Muscle layer of colon (tissue), 2 donors: ENCODE measurements at regions not wholly inside any gene's neighbourhood (a gene's known extent, or its start where the extent isn't known, plus 50 kb on each side); places are given as distances from the start of the nearest gene placed in this dataset.

Source experiments
- H3K27ac ChIP-seq: one replicate; pipeline ENCODE4 v1.7.0; 2013; ENCODE audit warnings: low read depth, mild to moderate bottlenecking, low read length, moderate library complexity
- H3K27me3 ChIP-seq, 2 donors: one replicate each; pipeline ENCODE4 v1.7.0; 2013; ENCODE audit warnings: low read length in 2 of 2, mild to moderate bottlenecking in 2 of 2; ENCODE audit not compliant: insufficient read depth in 2 of 2, control insufficient read depth in 1 of 2
- H3K36me3 ChIP-seq: one replicate; pipeline ENCODE4 v1.7.0; 2013; ENCODE audit warnings: mild to moderate bottlenecking, low read length; ENCODE audit not compliant: insufficient read depth
- H3K4me1 ChIP-seq: one replicate; pipeline ENCODE4 v1.7.0; 2013; ENCODE audit warnings: mild to moderate bottlenecking, low read length; ENCODE audit not compliant: insufficient read depth
- H3K4me3 ChIP-seq, 2 donors: one replicate each; pipeline ENCODE4 v1.7.0; 2013; ENCODE audit warnings: low read length in 2 of 2, low read depth in 1 of 2, mild to moderate bottlenecking in 1 of 2, moderate library complexity in 1 of 2
- H3K9ac ChIP-seq: one replicate; pipeline ENCODE4 v1.7.0; 2013; ENCODE audit warnings: low read length
- H3K9me3 ChIP-seq: one replicate; pipeline ENCODE4 v1.7.0; 2013; ENCODE audit warnings: mild to moderate bottlenecking, low read length
- donor health status: abdominal sarcoma.
- donor health status: Adenocarcinoma of cecum.

DNA sequence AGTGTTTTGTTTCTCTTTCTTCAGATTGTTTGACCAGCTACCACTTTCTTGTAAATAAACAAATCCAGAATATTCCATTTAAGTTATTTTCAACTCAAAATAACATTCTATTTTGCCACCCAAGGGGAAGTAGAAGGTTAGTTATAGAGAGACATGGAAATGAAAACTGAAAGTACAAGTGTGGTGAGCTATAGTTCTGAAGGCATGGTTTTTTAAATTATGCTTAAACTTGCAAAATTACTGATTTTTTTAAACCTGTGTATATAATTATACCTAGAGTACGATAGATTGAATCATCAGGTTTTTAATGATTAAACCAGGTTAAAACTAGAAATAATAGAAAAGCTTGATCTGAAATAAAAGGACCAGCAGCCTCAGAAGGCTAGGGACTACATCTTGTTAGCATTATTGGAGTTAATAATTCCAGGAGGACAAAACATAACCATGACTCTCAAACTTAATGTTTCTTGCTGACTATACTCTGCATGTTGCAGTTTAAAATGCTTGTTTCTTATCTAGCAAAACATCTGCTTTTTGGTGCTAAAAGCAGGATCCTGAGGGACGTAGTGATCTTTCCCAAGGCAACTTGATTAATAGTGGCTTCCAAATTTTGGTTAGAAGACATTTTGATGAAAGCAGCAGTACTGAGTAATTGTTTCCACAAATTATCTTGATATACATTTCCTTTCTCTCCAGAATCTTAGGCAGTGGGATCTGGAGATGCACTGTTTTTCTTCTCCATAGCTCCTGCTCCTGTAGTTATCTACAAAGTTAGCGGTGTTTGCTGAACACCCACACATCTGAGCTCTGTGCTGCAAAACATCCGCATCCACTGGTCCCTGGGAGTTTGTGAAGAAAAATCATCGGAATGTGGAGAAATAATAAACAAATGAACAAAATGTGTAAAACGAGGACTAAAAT is 327.2 kb upstream of the PKDCC start:
- no peak overlapping the region for H3K27ac ChIP-seq
- peak overlapping the region in 1 of 2 donors; percentile 41 for H3K4me3 ChIP-seq
- H3K36me3 ChIP-seq, result no peaks in the 10 kb centered on the region

GRCh38 chr2:41722668-41723369 is 325.0 kb upstream of the PKDCC start:
- H3K36me3 ChIP-seq, result no peaks in the 10 kb centered on the region
- no peak overlapping the region for H3K27ac ChIP-seq
- no peaks in the 10 kb centered on the region for H3K9me3 ChIP-seq
- no peaks in the 10 kb centered on the region for H3K27me3 ChIP-seq
- H3K4me1 ChIP-seq, result no peaks in the 10 kb centered on the region
- H3K4me3 ChIP-seq, result no peak overlapping the region
- H3K9ac ChIP-seq, result no peak overlapping the region

More for the DNA sequence above, 327.2 kb upstream of the PKDCC start:
- no peak overlapping the region for H3K9ac ChIP-seq
- H3K4me1 ChIP-seq, result no peaks in the 10 kb centered on the region
- no peaks in the 10 kb centered on the region for H3K9me3 ChIP-seq
- no peaks in the 10 kb centered on the region for H3K27me3 ChIP-seq

- Histone ChIP-seq H3K9ac (no peak overlapping the region), H3K27me3 (no peaks in the 10 kb centered on the region), H3K36me3 (no peaks in the 10 kb centered on the region), H3K4me1 (no peaks in the 10 kb centered on the region), H3K9me3 (no peaks in the 10 kb centered on the region), H3K27ac (no peak overlapping the region), H3K4me3 (no peak overlapping the region)
Observed at GRCh38 chr2:41723526-41723925, 324.3 kb upstream of the PKDCC start.

GRCh38 chr2:41724465-41724864 is 323.4 kb upstream of the PKDCC start:
- Histone ChIP-seq H3K27ac (no peak overlapping the region), H3K27me3 (no peaks in the 10 kb centered on the region), H3K4me1 (no peaks in the 10 kb centered on the region), H3K9ac (no peak overlapping the region), H3K36me3 (no peaks in the 10 kb centered on the region), H3K9me3 (no peaks in the 10 kb centered on the region), H3K4me3 (no peak overlapping the region)

DNA sequence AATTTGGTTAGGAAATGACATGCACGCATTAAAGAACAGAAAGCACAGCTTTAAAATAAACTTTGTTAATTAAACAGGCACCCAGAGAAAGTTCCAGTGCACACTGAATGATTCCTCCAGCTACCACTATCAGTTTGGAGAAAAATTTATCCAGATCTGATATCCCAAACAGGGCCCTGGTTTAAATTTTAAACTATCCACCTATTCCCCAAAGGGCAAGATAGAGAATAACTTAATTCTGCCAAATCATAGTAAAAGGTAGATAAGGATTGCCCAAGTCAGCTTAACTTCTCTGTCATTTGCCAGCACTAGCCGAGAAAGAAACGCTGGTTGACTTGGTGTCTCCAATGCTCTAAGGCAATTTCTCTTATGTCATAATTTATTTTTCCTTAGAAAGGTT is 321.9 kb upstream of the PKDCC start:
- Histone ChIP-seq H3K4me3 (no peak overlapping the region), H3K27ac (no peak overlapping the region), H3K9me3 (no peaks in the 10 kb centered on the region), H3K27me3 (no peaks in the 10 kb centered on the region), H3K36me3 (no peaks in the 10 kb centered on the region), H3K9ac (no peak overlapping the region), H3K4me1 (no peaks in the 10 kb centered on the region)

DNA sequence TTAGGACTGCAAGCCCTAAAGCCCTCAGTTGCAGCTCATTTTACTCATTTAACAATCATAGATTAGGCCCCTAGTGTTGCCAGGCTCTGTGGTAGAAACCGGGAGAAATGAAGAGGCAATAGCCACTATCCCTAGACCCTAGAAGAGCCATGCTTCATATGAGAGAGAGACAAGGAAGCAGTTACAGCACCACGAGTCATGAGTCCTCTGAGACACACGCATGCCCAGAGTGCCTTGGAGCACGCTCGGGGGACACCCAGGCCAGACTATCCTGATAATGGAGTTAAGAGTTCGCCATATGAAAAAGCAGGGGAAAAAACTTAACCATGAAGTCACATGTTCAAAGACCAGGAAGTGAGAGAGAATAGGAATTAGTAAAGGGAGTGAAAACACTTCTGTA is 321.5 kb upstream of the PKDCC start:
- H3K27me3 ChIP-seq, result no peaks in the 10 kb centered on the region
- no peaks in the 10 kb centered on the region for H3K9me3 ChIP-seq
- no peak overlapping the region for H3K9ac ChIP-seq
- no peak overlapping the region for H3K27ac ChIP-seq
- no peaks in the 10 kb centered on the region for H3K36me3 ChIP-seq
- no peaks in the 10 kb centered on the region for H3K4me1 ChIP-seq
- no peak overlapping the region for H3K4me3 ChIP-seq

- Histone ChIP-seq H3K27me3 (no peaks in the 10 kb centered on the region), H3K36me3 (no peaks in the 10 kb centered on the region), H3K9ac (no peak overlapping the region), H3K27ac (no peak overlapping the region), H3K4me1 (no peaks in the 10 kb centered on the region), H3K4me3 (no peak overlapping the region), H3K9me3 (no peaks in the 10 kb centered on the region)
Observed at GRCh38 chr2:41727152-41727551, 320.7 kb upstream of the PKDCC start.

DNA sequence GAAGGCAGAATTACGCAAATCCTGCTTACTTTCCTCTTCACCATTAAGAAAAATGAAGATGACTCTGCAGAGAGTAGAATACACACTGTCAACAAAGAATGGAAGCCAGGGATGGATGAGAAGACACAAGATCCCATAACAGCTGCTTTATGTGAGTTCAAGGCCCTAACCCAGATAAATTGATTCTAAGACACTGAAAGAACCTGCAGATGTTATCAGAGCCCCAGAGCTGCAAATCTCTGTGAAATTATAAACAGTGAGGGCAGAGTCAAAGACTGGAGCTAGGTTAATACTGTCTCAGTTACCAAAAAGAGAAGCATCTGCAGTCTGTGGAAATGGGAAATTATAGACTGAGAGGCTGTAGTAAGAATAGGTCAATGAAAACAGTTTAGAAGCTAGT is 320.1 kb upstream of the PKDCC start:
- Histone ChIP-seq H3K9ac (no peak overlapping the region), H3K4me1 (no peaks in the 10 kb centered on the region), H3K4me3 (no peak overlapping the region), H3K27ac (no peak overlapping the region), H3K36me3 (no peaks in the 10 kb centered on the region), H3K9me3 (no peaks in the 10 kb centered on the region), H3K27me3 (no peaks in the 10 kb centered on the region)

DNA sequence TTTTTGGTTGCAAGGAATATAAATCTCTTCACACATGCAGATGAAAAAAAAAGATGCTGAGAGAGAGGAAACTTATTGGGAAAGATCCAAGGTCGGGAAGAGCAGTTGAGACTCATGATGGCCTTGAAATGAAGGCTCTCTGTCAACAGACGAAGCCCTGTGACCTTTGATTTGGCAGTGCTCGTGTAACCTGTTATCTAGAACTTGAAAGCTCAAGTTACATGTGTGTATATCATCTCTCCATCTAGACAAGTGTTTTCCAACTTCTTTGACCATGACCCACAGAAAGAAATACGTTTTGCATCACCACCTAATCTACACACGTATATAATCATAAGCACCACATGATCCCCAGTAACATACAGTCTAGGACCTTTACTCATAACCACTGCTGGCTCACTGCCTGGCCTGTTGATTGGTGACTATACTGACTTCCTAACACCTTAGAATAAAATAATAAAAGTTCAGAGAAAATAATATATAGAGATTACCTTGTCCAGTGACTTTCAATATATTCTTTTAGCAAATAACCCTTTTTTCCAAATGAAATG is 319.0 kb upstream of the PKDCC start:
- no peak overlapping the region for H3K9ac ChIP-seq
- H3K27ac ChIP-seq, result no peak overlapping the region
- H3K9me3 ChIP-seq, result no peaks in the 10 kb centered on the region
- H3K4me1 ChIP-seq, result no peaks in the 10 kb centered on the region
- no peak overlapping the region for H3K4me3 ChIP-seq
- H3K36me3 ChIP-seq, result no peaks in the 10 kb centered on the region
- no peaks in the 10 kb centered on the region for H3K27me3 ChIP-seq

DNA sequence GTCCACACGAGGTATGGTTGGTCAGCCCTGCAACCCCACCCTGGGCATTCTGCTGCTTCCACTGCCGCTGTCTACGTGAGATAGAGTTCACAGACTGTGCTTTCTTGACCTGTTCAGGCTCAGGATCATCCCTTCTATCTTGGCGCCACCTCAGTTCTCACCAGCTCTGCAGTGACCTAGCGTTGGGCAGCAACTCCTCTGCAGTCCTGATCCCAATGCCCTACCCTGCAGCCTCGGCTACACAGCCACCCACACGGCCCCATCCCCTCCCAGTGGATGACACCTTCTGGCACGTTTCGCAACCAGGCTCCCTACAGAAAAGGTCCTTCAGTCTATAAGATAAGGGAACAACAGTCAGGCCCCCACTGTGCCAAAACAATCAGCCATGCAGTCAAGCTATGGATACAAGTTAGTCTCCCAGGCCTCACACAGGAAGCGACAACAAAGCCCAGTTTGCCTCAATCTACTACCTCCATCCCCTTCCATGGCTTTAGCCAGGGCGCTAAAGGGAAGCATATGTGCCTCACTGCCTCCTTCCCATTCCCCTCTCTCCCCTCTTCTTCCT is 317.9 kb upstream of the PKDCC start:
- Histone ChIP-seq H3K27ac (no peak overlapping the region), H3K27me3 (no peaks in the 10 kb centered on the region), H3K9ac (no peak overlapping the region), H3K4me3 (no peak overlapping the region), H3K4me1 (no peaks in the 10 kb centered on the region), H3K9me3 (no peaks in the 10 kb centered on the region), H3K36me3 (no peaks in the 10 kb centered on the region)

GRCh38 chr2:41735006-41735405 is 312.8 kb upstream of the PKDCC start:
- Histone ChIP-seq H3K9ac (no peak overlapping the region), H3K27me3 (no peaks in the 10 kb centered on the region), H3K4me1 (no peaks in the 10 kb centered on the region), H3K9me3 (no peaks in the 10 kb centered on the region), H3K27ac (no peak overlapping the region), H3K4me3 (no peak overlapping the region), H3K36me3 (no peaks in the 10 kb centered on the region)
